Breast epithelium (tissue), 4 donors: ENCODE measurements at regions not wholly inside any gene's neighbourhood (a gene's known extent, or its start where the extent isn't known, plus 50 kb on each side); places are given as distances from the start of the nearest gene placed in this dataset.

ENCODE experiments used
- DNase-seq, 2 donors: peaks; one replicate each; pipeline ENCODE4 v3.0.0-alpha.2; 2019; ENCODE audit warnings: low spot score in 2 of 2
- H3K27ac ChIP-seq, 2 donors: fragments of 200-600 bp; sonication (generic) in 1 of 2; one replicate each; pipeline ENCODE4 v1.5.1; 2016 to 2019; ENCODE audit warnings: mild to moderate bottlenecking in 1 of 2
- H3K27me3 ChIP-seq, 2 donors: fragments of 200-600 bp; sonication (generic) in 1 of 2; one replicate each; pipeline versions ENCODE4 v1.5.1 to v1.6.0; 2017 to 2019; ENCODE audit warnings: control low read depth in 1 of 2, mild to moderate bottlenecking in 1 of 2
- H3K36me3 ChIP-seq: fragments of 200-600 bp; one replicate; pipeline ENCODE4 v1.5.1; 2019
- H3K4me1 ChIP-seq, 2 donors: fragments of 200-600 bp; sonication (generic); one replicate each; pipeline ENCODE4 v1.5.1; 2016 to 2019; ENCODE audit warnings: control low read depth in 1 of 2
- H3K4me3 ChIP-seq, 3 donors: fragments of 200-600 bp; sonication (generic); 1 replicate in 2 of 3; 2 replicates in 1 of 3; pipeline ENCODE4 v1.5.1; 2016 to 2019; ENCODE audit warnings: mild to moderate bottlenecking in 3 of 3, moderate library complexity in 2 of 3
- H3K9me3 ChIP-seq, 2 donors: fragments of 200-600 bp; sonication (generic) in 1 of 2; one replicate each; pipeline ENCODE4 v1.5.1; 2016 to 2019; ENCODE audit warnings: control low read depth in 1 of 2
- CTCF ChIP-seq, 3 donors: fragments of 450-650 bp; IDR thresholded peaks; one replicate each; pipeline ENCODE4 v1.5.1; 2016 to 2017; ENCODE audit warnings: antibody characterized with exemption in 3 of 3, mild to moderate bottlenecking in 3 of 3, moderate library complexity in 3 of 3
- POLR2A ChIP-seq: fragments of 450-650 bp; IDR thresholded peaks from one replicate; pipeline ENCODE4 v1.6.1; 2016; ENCODE audit warnings: antibody characterized with exemption, mild to moderate bottlenecking, moderate library complexity
- POLR2AphosphoS5 ChIP-seq, 3 donors: sonication (generic); formaldehyde crosslinking; IDR thresholded peaks; one replicate each; pipeline ENCODE4 v1.6.1; 2017; ENCODE audit warnings: antibody characterized with exemption in 3 of 3
- intact Hi-C: fragments of 100-400 bp; cut with DNase I; formaldehyde crosslinking; loops from one replicate; pipeline ENCODE4 v1.15.1; 2023; ENCODE audit warnings: low total_unique reads

DNA sequence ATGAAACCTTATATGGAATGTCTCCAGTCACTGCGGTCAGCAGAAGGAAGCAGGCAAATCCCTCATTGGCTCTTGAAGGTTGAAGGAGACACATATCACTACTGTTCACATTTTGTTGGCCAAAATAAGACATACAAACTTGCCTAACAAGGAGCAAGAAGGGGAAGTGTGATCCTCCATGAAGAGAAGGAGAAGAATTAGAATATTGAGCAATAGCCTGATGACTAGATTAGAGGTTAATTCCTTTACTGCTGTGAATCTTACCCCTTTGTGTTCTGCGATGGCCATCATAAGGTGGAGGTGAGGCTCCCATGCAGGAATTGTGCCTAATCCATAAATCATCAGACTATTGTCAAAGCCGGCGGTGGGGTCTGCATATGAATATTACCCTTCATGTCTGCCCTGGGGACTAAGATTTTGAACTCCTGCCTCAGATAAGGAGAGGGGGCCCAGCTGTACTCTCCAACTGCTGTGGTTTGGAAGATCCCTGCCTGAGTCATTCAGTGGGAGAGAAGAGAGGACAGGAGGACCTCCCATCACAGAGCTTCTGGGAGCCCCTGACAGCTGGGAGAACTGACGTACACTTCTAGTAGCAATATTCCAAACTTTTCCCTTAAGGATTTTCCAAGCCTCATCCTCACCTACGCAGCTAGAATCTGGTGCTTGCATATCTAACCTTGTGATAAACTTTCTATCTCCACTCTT lies 398.5 kb downstream of the REEP3 start:
- Histone ChIP-seq H3K27me3 (peaks cover 0 to 4% of the 10 kb centered on the region in 2 donors), H3K36me3 (no peaks in the 10 kb centered on the region), H3K9me3 (no peaks in the 10 kb centered on the region), H3K4me1 (no peaks in the 10 kb centered on the region), H3K4me3 (no peak overlapping the region), H3K27ac (no peak overlapping the region)
- TF ChIP-seq POLR2A (no peak), CTCF (IDR thresholded peaks at IDR 0.05) (no peak), POLR2AphosphoS5 (IDR thresholded peaks at IDR 0.05) (no peak)
- DNase-seq, result no peak
- intact Hi-C loops, result no loop called here

DNA sequence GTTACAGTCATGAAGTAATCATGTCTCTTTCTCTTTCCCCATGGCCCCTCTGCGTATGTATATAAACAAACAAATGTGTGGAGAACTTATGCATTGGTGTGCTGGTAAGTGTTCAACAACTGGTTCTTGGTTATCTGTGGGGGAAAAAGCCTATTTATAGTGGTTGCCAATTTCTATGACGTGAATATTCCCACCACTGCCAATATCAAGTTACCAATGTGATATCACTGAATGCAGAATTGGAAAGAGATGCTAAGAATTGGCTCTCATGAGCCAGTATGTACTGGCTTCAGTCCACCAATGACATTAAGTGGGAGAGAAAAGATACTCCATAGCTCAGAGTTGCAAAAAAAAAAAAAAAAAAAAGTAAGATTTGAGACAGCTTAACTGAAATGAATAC lies 399.7 kb downstream of the REEP3 start:
- Histone ChIP-seq H3K36me3 (no peaks in the 10 kb centered on the region), H3K9me3 (no peaks in the 10 kb centered on the region)
- intact Hi-C loops, result no loop called here

DNA sequence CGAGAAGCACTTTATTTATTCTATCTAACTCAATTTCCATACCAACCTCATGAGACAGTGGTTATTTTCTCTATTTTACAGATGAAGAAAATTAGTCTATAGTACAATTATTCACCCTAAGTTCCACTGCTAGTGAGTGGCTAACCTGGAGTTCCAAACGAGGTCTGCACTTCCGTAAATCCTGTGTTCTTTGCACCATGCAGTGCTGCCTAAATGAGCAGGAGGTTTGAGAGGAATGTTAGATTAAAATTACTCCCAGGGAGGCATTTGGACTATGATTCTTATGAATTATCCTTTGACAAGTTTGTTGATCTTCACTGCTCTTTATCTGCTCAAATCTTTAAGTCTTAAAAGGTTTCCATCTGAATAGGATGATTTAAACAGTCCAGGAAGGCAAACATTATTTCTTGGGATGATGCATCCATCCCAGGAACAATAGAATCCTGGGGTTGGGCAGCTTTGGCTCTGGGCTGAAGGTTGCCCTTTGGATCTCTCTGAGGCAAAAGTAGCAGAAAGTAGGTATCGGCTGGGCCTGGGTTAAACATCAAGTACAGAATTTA lies 400.8 kb downstream of the REEP3 start:
- no peaks in the 10 kb centered on the region for H3K4me1 ChIP-seq
- no peak overlapping the region for H3K4me3 ChIP-seq
- H3K36me3 ChIP-seq, result no peaks in the 10 kb centered on the region
- peaks cover 0 to 4% of the 10 kb centered on the region in 2 donors for H3K27me3 ChIP-seq
- no peaks in the 10 kb centered on the region for H3K9me3 ChIP-seq
- intact Hi-C loops, result no loop called here
- TF ChIP-seq CTCF (IDR thresholded peaks at IDR 0.05) (no peak), POLR2AphosphoS5 (IDR thresholded peaks at IDR 0.05) (no peak), POLR2A (no peak)
- DNase-seq, result no peak
- no peak overlapping the region for H3K27ac ChIP-seq

More for the DNA sequence above, 399.7 kb downstream of the REEP3 start:
- TF ChIP-seq POLR2A, result no peak
- no peak for TF ChIP-seq CTCF (IDR thresholded peaks at IDR 0.05)
- TF ChIP-seq POLR2AphosphoS5 (IDR thresholded peaks at IDR 0.05), result no peak
- no peak for DNase-seq
- peaks cover 0 to 4% of the 10 kb centered on the region in 2 donors for H3K27me3 ChIP-seq
- H3K4me1 ChIP-seq, result no peaks in the 10 kb centered on the region
- no peak overlapping the region for H3K27ac ChIP-seq
- no peak overlapping the region for H3K4me3 ChIP-seq

GRCh38 chr10:63922468-63923284 lies 401.5 kb downstream of the REEP3 start:
- TF ChIP-seq POLR2A (no peak), POLR2AphosphoS5 (IDR thresholded peaks at IDR 0.05) (no peak)
- Histone ChIP-seq H3K4me3 (no peak overlapping the region), H3K27me3 (peaks cover 0 to 4% of the 10 kb centered on the region in 2 donors), H3K4me1 (no peaks in the 10 kb centered on the region), H3K36me3 (no peaks in the 10 kb centered on the region), H3K27ac (no peak overlapping the region), H3K9me3 (no peaks in the 10 kb centered on the region)
- DNase-seq, result no peak
- intact Hi-C loops, result no loop called here

DNA sequence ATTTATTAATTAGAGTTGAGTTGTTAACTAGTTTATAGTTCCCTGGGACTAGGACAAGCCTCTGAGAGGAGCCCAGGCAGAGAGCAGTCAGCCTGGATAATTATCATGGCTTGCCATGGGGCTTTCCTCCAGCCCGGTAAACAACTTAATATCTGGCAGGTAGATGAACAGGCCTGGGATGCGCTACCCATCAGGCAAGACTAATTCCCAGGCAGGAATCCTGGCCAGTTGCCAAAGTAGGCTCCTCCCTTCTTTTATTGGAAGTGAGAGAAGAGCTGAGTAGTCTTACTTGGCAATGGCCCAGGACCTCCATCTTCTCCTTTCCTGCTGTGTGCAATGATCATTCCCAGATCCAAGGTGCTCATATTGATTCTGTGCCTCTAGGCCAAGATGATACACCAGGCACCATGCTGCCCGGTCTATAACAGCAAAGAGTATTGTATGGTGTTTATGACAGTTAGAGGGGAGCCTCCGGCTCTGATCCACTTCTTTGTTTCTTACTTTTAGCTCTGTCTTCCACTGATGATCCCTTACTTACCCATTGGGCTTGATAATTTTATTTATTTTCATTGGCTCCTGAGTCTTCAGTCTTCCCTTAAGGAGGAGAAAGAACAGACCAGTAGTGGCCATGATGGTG lies 408.7 kb downstream of the REEP3 start:
- Histone ChIP-seq H3K9me3 (no peaks in the 10 kb centered on the region), H3K4me3 (no peak overlapping the region), H3K27ac (no peak overlapping the region), H3K27me3 (no peaks in the 10 kb centered on the region), H3K36me3 (no peaks in the 10 kb centered on the region), H3K4me1 (no peaks in the 10 kb centered on the region)
- DNase-seq, result no peak
- TF ChIP-seq POLR2AphosphoS5 (IDR thresholded peaks at IDR 0.05) (no peak), POLR2A (no peak)
- intact Hi-C loops, result no loop called here
